HCT116 (cell line): ENCODE measurements at regions not wholly inside any gene's neighbourhood (a gene's known extent, or its start where the extent isn't known, plus 50 kb on each side); places are given as distances from the start of the nearest gene placed in this dataset.

Source experiments
- ATAC-seq: fragments of 200-7000 bp; cut with Tn5 transposase; 2 replicates; pipeline ENCODE4 v1.9.1; 2020; ENCODE audit warnings: mild to moderate bottlenecking, moderate library complexity
- BruUV-seq: library from RNA; stranded (reverse); fragments of 400-500 nt; replicated peaks from 2 replicates; lab custom pipeline; 2021; lab: Mats Ljungman, UMichigan
- CTCF ChIA-PET: fragments of 300-600 bp; sonication (Branson Sonifier 250); formaldehyde crosslinking; loops from one replicate; lab custom pipeline; 2021; ENCODE audit warnings: antibody characterized with exemption; lab: Charles Lee
- POLR2A ChIA-PET: fragments of 300-600, 350-600 bp; sonication (Branson Sonifier 250); formaldehyde crosslinking; loops from one replicate; lab custom pipeline; 2021; ENCODE audit warnings: antibody characterized with exemption; lab: Charles Lee
- RAD21 ChIA-PET, 2 experiments: fragments of 300-600 bp; sonication (Branson Sonifier 250); formaldehyde crosslinking; loops; one replicate each; lab custom pipeline; 2023; ENCODE audit warnings: low total read pairs in 2 of 2; ENCODE audit not compliant: uncharacterized antibody in 2 of 2, unreplicated experiment in 2 of 2, low non-redundant PET in 1 of 2; lab: Charles Lee
- DNase-seq: peaks from one replicate; pipeline ENCODE4 v3.0.0-alpha.2; 2010; ENCODE audit warnings: low read depth, low spot score
- H2AFZ ChIP-seq: fragments of 200-600 bp; shearing (Covaris generic), sonication (generic); 2 replicates; pipeline ENCODE4 v1.6.1; 2017; ENCODE audit warnings: low read depth, mixed run types, mixed read lengths, antibody characterized with exemption, low read length; ENCODE audit not compliant: poor library complexity, severe bottlenecking
- H3K27ac ChIP-seq: 2 replicates; pipeline ENCODE4 v1.5.1; 2012; ENCODE audit warnings: low read depth, low read length
- H3K27me3 ChIP-seq: fragments of 200-600 bp; sonication (generic); 2 replicates; pipeline ENCODE4 v1.6.1; 2016; ENCODE audit warnings: mixed run types, low read length, mixed read lengths; ENCODE audit not compliant: insufficient read depth
- H3K36me3 ChIP-seq, 2 experiments: fragments of 200-500 bp in 1 of 2; fragments of 200-600 bp in 1 of 2; sonication (Bioruptor generic) in 1 of 2; sonication (generic) in 1 of 2; 2 replicates each; pipeline versions ENCODE4 v1.5.1 to v1.6.1; 2014 to 2016; ENCODE audit warnings: low read length in 2 of 2, inconsistent platforms in 1 of 2, mixed read lengths in 1 of 2, mixed run types in 1 of 2; ENCODE audit not compliant: insufficient read depth in 2 of 2, control insufficient read depth in 1 of 2
- H3K4me1 ChIP-seq, 2 experiments: fragments of 200-600 bp in 1 of 2; sonication (generic) in 1 of 2; 2 replicates each; pipeline versions ENCODE4 v1.5.1 to v1.6.1; 2012 to 2017; ENCODE audit warnings: low read length in 2 of 2, inconsistent platforms in 1 of 2, mild to moderate bottlenecking in 1 of 2, mixed read lengths in 1 of 2, mixed run types in 1 of 2, moderate library complexity in 1 of 2; ENCODE audit not compliant: insufficient read depth in 2 of 2, control insufficient read depth in 1 of 2
- H3K4me2 ChIP-seq: fragments of 200-600 bp; sonication (generic); 2 replicates; pipeline ENCODE4 v1.6.1; 2017; ENCODE audit warnings: mixed run types, low read length, mixed read lengths
- H3K4me3 ChIP-seq, 2 experiments: fragments of 200-600 bp in 1 of 2; sonication (generic) in 1 of 2; replicated peaks in 1 of 2; 2 replicates each; pipeline ENCODE4 v1.5.1; 2011 to 2016; ENCODE audit warnings: low read length in 2 of 2, control low read depth in 1 of 2, low read depth in 1 of 2, mild to moderate bottlenecking in 1 of 2, mixed read lengths in 1 of 2, mixed run types in 1 of 2
- H3K79me2 ChIP-seq: fragments of 200-600 bp; sonication (generic); 2 replicates; pipeline ENCODE4 v1.6.1; 2017; ENCODE audit warnings: mild to moderate bottlenecking, mixed run types, low read length, moderate library complexity, mixed read lengths; ENCODE audit not compliant: insufficient read depth
- H3K9ac ChIP-seq: fragments of 200-600 bp; sonication (generic); 2 replicates; pipeline ENCODE4 v1.6.1; 2016; ENCODE audit warnings: low read length, mixed read lengths
- H3K9me2 ChIP-seq: fragments of 200-600 bp; sonication (generic), shearing (Covaris generic); 2 replicates; pipeline ENCODE4 v1.6.1; 2017; ENCODE audit warnings: mixed run types, mild to moderate bottlenecking, moderate library complexity; ENCODE audit not compliant: insufficient read depth
- H3K9me3 ChIP-seq, 2 experiments: fragments of 200-500 bp in 1 of 2; fragments of 200-600 bp in 1 of 2; sonication (Bioruptor generic) in 1 of 2; sonication (generic) in 1 of 2; 2 replicates each; pipeline ENCODE4 v1.6.1; 2014 to 2017; ENCODE audit warnings: low read length in 2 of 2, mixed read lengths in 2 of 2, inconsistent platforms in 1 of 2, low read depth in 1 of 2, mild to moderate bottlenecking in 1 of 2, mixed run types in 1 of 2, moderate library complexity in 1 of 2; ENCODE audit not compliant: control insufficient read depth in 1 of 2, insufficient read depth in 1 of 2
- H4K20me1 ChIP-seq: fragments of 200-600 bp; sonication (generic), shearing (Covaris generic); 2 replicates; pipeline ENCODE4 v1.6.1; 2017; ENCODE audit warnings: mixed run types, mild to moderate bottlenecking, moderate library complexity; ENCODE audit not compliant: insufficient read depth
- CBX3 ChIP-seq: IDR thresholded peaks from 2 replicates; pipeline ENCODE4 v1.6.1; 2012; ENCODE audit warnings: low read depth
- CEBPB ChIP-seq: IDR thresholded peaks from 2 replicates; pipeline ENCODE4 v1.6.1; 2012; ENCODE audit warnings: low read depth
- CTCF ChIP-seq, 3 experiments: fragments of 200-600 bp in 1 of 3; sonication (generic) in 1 of 3; IDR thresholded peaks in 2 of 3; conservative IDR thresholded peaks in 1 of 3; 2 replicates each; pipeline ENCODE4 v1.5.1; 2012 to 2017; ENCODE audit warnings: low read depth in 2 of 3, low read length in 2 of 3, antibody characterized with exemption in 1 of 3, borderline replicate concordance in 1 of 3, control low read depth in 1 of 3, mild to moderate bottlenecking in 1 of 3, mixed read lengths in 1 of 3, mixed run types in 1 of 3, moderate library complexity in 1 of 3; ENCODE audit not compliant: insufficient read depth in 1 of 3
- EGR1 ChIP-seq: IDR thresholded peaks from 2 replicates; pipeline ENCODE4 v1.6.1; 2012; ENCODE audit warnings: low read depth
- JUND ChIP-seq: IDR thresholded peaks from 2 replicates; pipeline ENCODE4 v1.6.1; 2012
- MAX ChIP-seq: IDR thresholded peaks from 2 replicates; pipeline ENCODE4 v1.6.1; 2012
- POLR2A ChIP-seq: IDR thresholded peaks from 2 replicates; pipeline ENCODE4 v1.7.0; 2011; ENCODE audit warnings: borderline replicate concordance; ENCODE audit not compliant: insufficient read depth, insufficient read length; ENCODE audit errors: extremely low read depth
- RAD21 ChIP-seq: IDR thresholded peaks from 2 replicates; pipeline ENCODE4 v1.6.1; 2012; ENCODE audit warnings: low read depth, mild to moderate bottlenecking
- ZFX ChIP-seq: fragments of 450-650 bp; IDR thresholded peaks from 2 replicates; pipeline ENCODE4 v1.6.1; 2017
- intact Hi-C: fragments of 100-400 bp; cut with micrococcal nuclease; formaldehyde crosslinking; loops from 2 replicates; pipeline ENCODE4 v1.10.0; 2022

DNA sequence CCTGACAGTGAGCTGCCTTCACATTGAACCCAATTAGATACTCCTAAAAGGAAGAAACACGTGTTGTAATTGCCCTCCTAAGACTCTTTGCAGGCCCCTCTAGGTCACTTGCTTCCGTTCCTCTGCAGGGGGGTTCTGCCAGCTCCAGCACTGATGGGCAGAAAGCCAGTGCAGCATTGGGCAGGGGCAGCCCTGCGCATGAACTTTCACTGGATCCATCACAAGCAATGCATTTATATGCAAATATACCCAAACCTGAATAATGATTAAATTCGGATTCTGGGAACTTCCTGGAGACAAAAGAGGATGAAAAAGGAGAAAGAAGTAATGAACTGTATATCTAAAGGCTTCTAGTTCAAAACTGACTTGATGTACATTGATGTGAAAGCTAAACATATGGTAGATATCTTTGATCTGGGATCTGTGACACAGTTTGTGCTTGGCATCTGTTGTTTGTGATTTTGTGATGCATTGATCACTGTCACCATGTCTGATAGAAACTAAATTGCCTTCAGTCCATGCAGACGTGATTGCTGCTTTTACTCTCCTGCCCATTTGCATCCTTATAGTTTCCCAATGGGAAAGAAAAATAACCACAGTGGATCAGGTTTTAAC, 313.4 kb downstream of the DEPDC1B start:
- BruUV-seq, result no TSS peak
- CTCF ChIA-PET, result interaction anchor here (2.1 kb wide), 1 partner anchor 91 kb away, joined by 4 read pairs; no protein-coding TSS in a partner anchor
- H3K9me2 ChIP-seq, result no peaks in the 10 kb centered on the region
- no peaks in the 10 kb centered on the region for H4K20me1 ChIP-seq
- no peak overlapping the region for H3K4me2 ChIP-seq
- peaks cover 38% of the 10 kb centered on the region for H3K27me3 ChIP-seq
- H3K79me2 ChIP-seq, result no peaks in the 10 kb centered on the region
- RAD21 ChIA-PET, result no interaction called here
- no peak overlapping the region for H3K27ac ChIP-seq
- H3K4me3 ChIP-seq, result no peak overlapping the region
- POLR2A ChIA-PET, result no interaction called here
- no peaks in the 10 kb centered on the region for H3K4me1 ChIP-seq
- no peaks in the 10 kb centered on the region for H3K36me3 ChIP-seq
- TF ChIP-seq CBX3, result no peak
- no peak for TF ChIP-seq MAX
- no peak for TF ChIP-seq EGR1
- no peak for TF ChIP-seq ZFX
- TF ChIP-seq POLR2A, result no peak
- no peak for TF ChIP-seq CEBPB
- no peak overlapping the region for H2AFZ ChIP-seq
- ATAC-seq (no peak), DNase-seq (no peak)
- no peaks in the 10 kb centered on the region for H3K9me3 ChIP-seq
- intact Hi-C loops, result no loop called here
- H3K9ac ChIP-seq, result no peak overlapping the region

DNA sequence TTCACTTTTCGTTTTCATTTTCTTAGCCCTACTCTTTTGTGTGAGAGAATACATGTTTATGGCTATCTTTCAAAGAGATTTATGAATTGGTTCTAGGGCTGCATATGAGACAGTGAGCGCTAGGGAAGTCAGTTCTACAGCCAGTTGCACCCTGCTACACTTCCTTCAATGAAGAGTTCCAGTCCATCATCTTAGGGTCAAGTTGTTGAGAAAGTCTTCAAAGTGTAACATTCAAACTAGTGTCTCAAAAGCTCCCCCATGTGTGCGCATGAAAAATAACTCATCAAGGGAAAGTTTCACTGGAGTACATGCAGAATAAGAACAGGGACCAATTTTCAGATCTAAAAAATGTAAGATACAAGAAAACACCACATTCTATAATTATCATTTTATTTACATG, 317.2 kb downstream of the DEPDC1B start:
- DNase-seq (peak; percentile 12), ATAC-seq (0 out of 2 replicates have a peak, but pooled peaks have one; percentile 47)
- Histone ChIP-seq H3K4me2 (no peak overlapping the region), H4K20me1 (no peaks in the 10 kb centered on the region), H3K27me3 (peaks cover 26% of the 10 kb centered on the region; the same call in 1 of the 2 replicates), H3K9ac (no peak overlapping the region), H3K79me2 (no peaks in the 10 kb centered on the region), H3K9me3 (no peaks in the 10 kb centered on the region), H3K27ac (no peak overlapping the region), H3K4me3 (no peak overlapping the region), H3K36me3 (no peaks in the 10 kb centered on the region), H3K4me1 (no peaks in the 10 kb centered on the region), H2AFZ (no peak overlapping the region), H3K9me2 (no peaks in the 10 kb centered on the region)
- no TSS peak for BruUV-seq
- intact Hi-C loops, result loop anchor here (1.0 to 5.0 kb wide), 2 partner anchors 85 to 569 kb away; no protein-coding TSS in a partner anchor
- RAD21 ChIA-PET, result no interaction called here
- POLR2A ChIA-PET, result no interaction called here
- TF ChIP-seq JUND (no peak), RAD21 (peak; percentile 39; the same call in 1 of the 2 replicates), CTCF (IDR thresholded peaks at IDR 0.05 in 2 of 3, conservative IDR thresholded peaks at IDR 0.05 in 1 of 3; ENCODE audit: borderline replicate concordance in 1 of 3, insufficient read depth in 1 of 3, low read depth in 2 of 3, low read length in 2 of 3) (peak; percentile 13 to 26 (median 19); a peak in 3 of 6 replicates), MAX (no peak)
- CTCF ChIA-PET, result no interaction called here
